ENCODE measurements at regions not wholly inside any gene's neighbourhood (a gene's known extent, or its start where the extent isn't known, plus 50 kb on each side); places are given as distances from the start of the nearest gene placed in this dataset.
A peak's percentile ranks its signal among the peaks of the same experiment; 100 is the strongest.

GRCh38 chr10:4370376-4370775, 455.6 kb upstream of the AKR1E2 start:
- H3K4me1 ChIP-seq, result no peaks in the 10 kb centered on the region
- no peak overlapping the region for H3K4me3 ChIP-seq
- TF ChIP-seq POLR2AphosphoS5 (IDR thresholded peaks at IDR 0.05), result no peak
- TF ChIP-seq POLR2A (IDR thresholded peaks at IDR 0.05), result no peak
- no peak for TF ChIP-seq EP300 (IDR thresholded peaks at IDR 0.05)
- no peak for TF ChIP-seq CTCF (IDR thresholded peaks at IDR 0.05)
- no peaks in the 10 kb centered on the region for H3K9me3 ChIP-seq
- DNase-seq, result no peak
- no peak overlapping the region for H3K27ac ChIP-seq
- intact Hi-C loops (cut with DNase I), result no loop called here
- H3K36me3 ChIP-seq, result no peaks in the 10 kb centered on the region
- no peaks in the 10 kb centered on the region for H3K27me3 ChIP-seq
- 83 to 87% methylated on average over 1 of the region's 1 CpG for WGBS, 2 donors

- Histone ChIP-seq H3K27ac (no peak overlapping the region), H3K9me3 (no peaks in the 10 kb centered on the region), H3K4me1 (no peaks in the 10 kb centered on the region), H3K36me3 (no peaks in the 10 kb centered on the region), H3K4me3 (no peak overlapping the region), H3K27me3 (no peaks in the 10 kb centered on the region)
- intact Hi-C loops (cut with DNase I), result no loop called here
- WGBS, 2 donors, result 87 to 90% methylated on average over 3 of the region's 3 CpGs
- TF ChIP-seq POLR2A (IDR thresholded peaks at IDR 0.05), result no peak
- TF ChIP-seq EP300 (IDR thresholded peaks at IDR 0.05), result no peak
- TF ChIP-seq POLR2AphosphoS5 (IDR thresholded peaks at IDR 0.05), result no peak
- no peak for TF ChIP-seq CTCF (IDR thresholded peaks at IDR 0.05)
- no peak for DNase-seq
These were observed 464.4 kb upstream of the AKR1E2 start for GRCh38 chr10:4361581-4361980.

GRCh38 chr10:4359003-4359402, 467.0 kb upstream of the AKR1E2 start:
- no peaks in the 10 kb centered on the region for H3K27me3 ChIP-seq
- H3K27ac ChIP-seq, result no peak overlapping the region
- DNase-seq, result no peak
- H3K4me3 ChIP-seq, result no peak overlapping the region
- intact Hi-C loops (cut with DNase I), result no loop called here
- H3K4me1 ChIP-seq, result peaks cover 0 to 10% (median 9%) of the 10 kb centered on the region in 4 donors
- WGBS, 2 donors, result 82 to 90% methylated on average over 5 of the region's 5 CpGs
- no peaks in the 10 kb centered on the region for H3K9me3 ChIP-seq
- TF ChIP-seq POLR2AphosphoS5 (IDR thresholded peaks at IDR 0.05) (no peak), EP300 (IDR thresholded peaks at IDR 0.05) (no peak)
- no peaks in the 10 kb centered on the region for H3K36me3 ChIP-seq

GRCh38 chr10:4357911-4358310, 468.1 kb upstream of the AKR1E2 start:
- H3K4me3 ChIP-seq, result no peak overlapping the region
- intact Hi-C loops (cut with DNase I), result no loop called here
- H3K4me1 ChIP-seq, result peaks cover 0 to 21% (median 19%) of the 10 kb centered on the region in 4 donors
- TF ChIP-seq POLR2A (IDR thresholded peaks at IDR 0.05), result no peak
- TF ChIP-seq POLR2AphosphoS5 (IDR thresholded peaks at IDR 0.05), result no peak
- no peak for TF ChIP-seq CTCF (IDR thresholded peaks at IDR 0.05)
- no peak for TF ChIP-seq EP300 (IDR thresholded peaks at IDR 0.05)
- no peaks in the 10 kb centered on the region for H3K9me3 ChIP-seq
- H3K36me3 ChIP-seq, result no peaks in the 10 kb centered on the region
- H3K27ac ChIP-seq, result no peak overlapping the region
- no peaks in the 10 kb centered on the region for H3K27me3 ChIP-seq
- DNase-seq, result no peak

GRCh38 chr10:4355350-4355749, 470.7 kb upstream of the AKR1E2 start:
- H3K4me3 ChIP-seq, result no peak overlapping the region
- WGBS, 2 donors, result 81 to 88% methylated on average over 1 of the region's 1 CpG
- intact Hi-C loops (cut with DNase I), result no loop called here
- H3K36me3 ChIP-seq, result no peaks in the 10 kb centered on the region
- H3K27ac ChIP-seq, result peak overlapping the region in 1 of 4 donors; percentile 74
- no peak for DNase-seq
- TF ChIP-seq CTCF (IDR thresholded peaks at IDR 0.05), result no peak
- TF ChIP-seq EP300 (IDR thresholded peaks at IDR 0.05), result no peak
- no peak for TF ChIP-seq POLR2A (IDR thresholded peaks at IDR 0.05)
- TF ChIP-seq POLR2AphosphoS5 (IDR thresholded peaks at IDR 0.05), result no peak
- no peaks in the 10 kb centered on the region for H3K9me3 ChIP-seq
- H3K4me1 ChIP-seq, result peaks cover 0 to 34% (median 29%) of the 10 kb centered on the region in 4 donors
- no peaks in the 10 kb centered on the region for H3K27me3 ChIP-seq

Measured in sigmoid colon (tissue), 6 donors.